Effector memory CD8-positive, alpha-beta T cell (primary cell): ENCODE measurements at regions not wholly inside any gene's neighbourhood (a gene's known extent, or its start where the extent isn't known, plus 50 kb on each side); places are given as distances from the start of the nearest gene placed in this dataset.
A peak's percentile ranks its signal among the peaks of the same experiment; 100 is the strongest.

Source experiments
- ATAC-seq: fragments of 150-1000 bp; cut with Tn5 transposase; replicated peaks from 2 replicates; pipeline ENCODE4 v1.10.0; 2021; ENCODE audit warnings: mild to moderate bottlenecking, moderate library complexity
- DNase-seq, 3 experiments: peaks; one replicate each; pipeline ENCODE4 v3.0.0; 2021
- H3K27ac Mint-ChIP-seq, 2 donors: one replicate each; pipeline ENCODE4 v1.8.0; 2022; ENCODE audit warnings: mild to moderate bottlenecking in 2 of 2, mixed read lengths in 2 of 2, moderate library complexity in 2 of 2
- H3K27me3 Mint-ChIP-seq, 2 donors: one replicate each; pipeline ENCODE4 v1.8.0; 2022; ENCODE audit warnings: mixed read lengths in 2 of 2
- H3K36me3 Mint-ChIP-seq: one replicate; pipeline ENCODE4 v1.8.0; 2022; ENCODE audit warnings: mild to moderate bottlenecking, moderate library complexity, mixed read lengths; ENCODE audit not compliant: insufficient read depth
- H3K4me1 Mint-ChIP-seq, 2 donors: one replicate each; pipeline ENCODE4 v1.8.0; 2022; ENCODE audit warnings: low read depth in 2 of 2, mixed read lengths in 2 of 2
- H3K4me3 Mint-ChIP-seq, 2 donors: one replicate each; pipeline ENCODE4 v1.8.0; 2022; ENCODE audit warnings: mild to moderate bottlenecking in 2 of 2, mixed read lengths in 2 of 2, moderate library complexity in 2 of 2
- H3K9me3 Mint-ChIP-seq, 2 donors: one replicate each; pipeline ENCODE4 v1.8.0; 2022; ENCODE audit warnings: mixed read lengths in 2 of 2

- no peaks in the 10 kb centered on the region for H3K9me3 Mint-ChIP-seq
- no peak overlapping the region for H3K27ac Mint-ChIP-seq
- ATAC-seq (no peak), DNase-seq (no peak)
- no peaks in the 10 kb centered on the region for H3K36me3 Mint-ChIP-seq
- H3K4me1 Mint-ChIP-seq = peaks cover 0 to 3% of the 10 kb centered on the region in 2 donors
- no peak overlapping the region for H3K4me3 Mint-ChIP-seq
- H3K27me3 Mint-ChIP-seq = peaks cover 21 to 51% of the 10 kb centered on the region in 2 donors
These were observed 162.2 kb downstream of the ENC1 start for GRCh38 chr5:74478328-74478727.

GRCh38 chr5:74477761-74478160, 162.8 kb downstream of the ENC1 start:
- Mint-ChIP-seq H3K27me3 (peaks cover 21 to 51% of the 10 kb centered on the region in 2 donors), H3K4me3 (no peak overlapping the region), H3K27ac (no peak overlapping the region), H3K4me1 (peaks cover 0 to 3% of the 10 kb centered on the region in 2 donors), H3K36me3 (no peaks in the 10 kb centered on the region), H3K9me3 (no peaks in the 10 kb centered on the region)
- ATAC-seq (no peak), DNase-seq (no peak)

- Mint-ChIP-seq H3K4me1 (peaks cover 0 to 3% of the 10 kb centered on the region in 2 donors), H3K27ac (no peak overlapping the region), H3K27me3 (peaks cover 26 to 51% of the 10 kb centered on the region in 2 donors), H3K36me3 (no peaks in the 10 kb centered on the region), H3K4me3 (peak overlapping the region in 1 of 2 donors; percentile 5), H3K9me3 (no peaks in the 10 kb centered on the region)
- ATAC-seq (no peak), DNase-seq (no peak)
These were observed 163.6 kb downstream of the ENC1 start for GRCh38 chr5:74476819-74477453.

GRCh38 chr5:74476046-74476818, 164.3 kb downstream of the ENC1 start:
- no peaks in the 10 kb centered on the region for H3K36me3 Mint-ChIP-seq
- peak overlapping the region in 1 of 2 donors; percentile 5 for H3K4me3 Mint-ChIP-seq
- DNase-seq (no peak), ATAC-seq (no peak)
- no peaks in the 10 kb centered on the region for H3K9me3 Mint-ChIP-seq
- peaks cover 26 to 51% of the 10 kb centered on the region in 2 donors for H3K27me3 Mint-ChIP-seq
- no peak overlapping the region for H3K27ac Mint-ChIP-seq
- H3K4me1 Mint-ChIP-seq = peaks cover 0 to 3% of the 10 kb centered on the region in 2 donors

- ATAC-seq = no peak
- H3K9me3 Mint-ChIP-seq = no peaks in the 10 kb centered on the region
- H3K36me3 Mint-ChIP-seq = no peaks in the 10 kb centered on the region
- DNase-seq = no peak
- H3K27ac Mint-ChIP-seq = no peak overlapping the region
- H3K4me1 Mint-ChIP-seq = peaks cover 0 to 3% of the 10 kb centered on the region in 2 donors
- no peak overlapping the region for H3K4me3 Mint-ChIP-seq
- peaks cover 11 to 35% of the 10 kb centered on the region in 2 donors for H3K27me3 Mint-ChIP-seq
These were observed 168.7 kb downstream of the ENC1 start for GRCh38 chr5:74471875-74472274.

- ATAC-seq (no peak), DNase-seq (no peak)
- Mint-ChIP-seq H3K4me3 (no peak overlapping the region), H3K36me3 (no peaks in the 10 kb centered on the region), H3K27ac (no peak overlapping the region), H3K9me3 (no peaks in the 10 kb centered on the region), H3K4me1 (no peaks in the 10 kb centered on the region), H3K27me3 (peaks cover 5 to 16% of the 10 kb centered on the region in 2 donors)
These were observed 171.1 kb downstream of the ENC1 start for GRCh38 chr5:74469234-74469994.

GRCh38 chr5:74468421-74468820, 172.1 kb downstream of the ENC1 start:
- peaks cover 5 to 17% of the 10 kb centered on the region in 2 donors for H3K27me3 Mint-ChIP-seq
- no peak overlapping the region for H3K27ac Mint-ChIP-seq
- no peaks in the 10 kb centered on the region for H3K9me3 Mint-ChIP-seq
- no peaks in the 10 kb centered on the region for H3K36me3 Mint-ChIP-seq
- no peak for DNase-seq
- H3K4me3 Mint-ChIP-seq = no peak overlapping the region
- no peak for ATAC-seq
- no peaks in the 10 kb centered on the region for H3K4me1 Mint-ChIP-seq

- Mint-ChIP-seq H3K4me1 (no peaks in the 10 kb centered on the region), H3K27ac (no peak overlapping the region), H3K36me3 (no peaks in the 10 kb centered on the region), H3K27me3 (peaks cover 12 to 29% of the 10 kb centered on the region in 2 donors), H3K4me3 (no peak overlapping the region), H3K9me3 (no peaks in the 10 kb centered on the region)
- DNase-seq (no peak), ATAC-seq (no peak)
These were observed 174.8 kb downstream of the ENC1 start for GRCh38 chr5:74465724-74466123.

- no peak for ATAC-seq
- no peak overlapping the region for H3K27ac Mint-ChIP-seq
- peaks cover 12 to 26% of the 10 kb centered on the region in 2 donors for H3K27me3 Mint-ChIP-seq
- H3K4me1 Mint-ChIP-seq = no peaks in the 10 kb centered on the region
- H3K9me3 Mint-ChIP-seq = no peaks in the 10 kb centered on the region
- no peak overlapping the region for H3K4me3 Mint-ChIP-seq
- DNase-seq = no peak
- no peaks in the 10 kb centered on the region for H3K36me3 Mint-ChIP-seq
These were observed 175.9 kb downstream of the ENC1 start for GRCh38 chr5:74464512-74465209.

- H3K4me3 Mint-ChIP-seq = no peak overlapping the region
- H3K36me3 Mint-ChIP-seq = no peaks in the 10 kb centered on the region
- peaks cover 13 to 18% of the 10 kb centered on the region in 2 donors for H3K27me3 Mint-ChIP-seq
- DNase-seq (no peak), ATAC-seq (no peak)
- no peaks in the 10 kb centered on the region for H3K4me1 Mint-ChIP-seq
- H3K27ac Mint-ChIP-seq = no peak overlapping the region
- no peaks in the 10 kb centered on the region for H3K9me3 Mint-ChIP-seq
These were observed 178.2 kb downstream of the ENC1 start for GRCh38 chr5:74462356-74462755.

- Mint-ChIP-seq H3K36me3 (no peaks in the 10 kb centered on the region), H3K27me3 (peaks cover 18 to 23% of the 10 kb centered on the region in 2 donors), H3K27ac (no peak overlapping the region), H3K4me1 (no peaks in the 10 kb centered on the region), H3K9me3 (no peaks in the 10 kb centered on the region), H3K4me3 (no peak overlapping the region)
- ATAC-seq (no peak), DNase-seq (no peak)
These were observed 179.3 kb downstream of the ENC1 start for GRCh38 chr5:74461251-74461650.

GRCh38 chr5:74460694-74461093, 179.8 kb downstream of the ENC1 start:
- H3K9me3 Mint-ChIP-seq = no peaks in the 10 kb centered on the region
- no peak overlapping the region for H3K27ac Mint-ChIP-seq
- no peaks in the 10 kb centered on the region for H3K4me1 Mint-ChIP-seq
- H3K27me3 Mint-ChIP-seq = peaks cover 18 to 29% of the 10 kb centered on the region in 2 donors
- no peaks in the 10 kb centered on the region for H3K36me3 Mint-ChIP-seq
- no peak for DNase-seq
- H3K4me3 Mint-ChIP-seq = no peak overlapping the region
- ATAC-seq = no peak

GRCh38 chr5:74459984-74460383, 180.5 kb downstream of the ENC1 start:
- H3K9me3 Mint-ChIP-seq = no peaks in the 10 kb centered on the region
- peaks cover 18 to 30% of the 10 kb centered on the region in 2 donors for H3K27me3 Mint-ChIP-seq
- H3K36me3 Mint-ChIP-seq = no peaks in the 10 kb centered on the region
- DNase-seq = no peak
- no peak for ATAC-seq
- no peaks in the 10 kb centered on the region for H3K4me1 Mint-ChIP-seq
- no peak overlapping the region for H3K4me3 Mint-ChIP-seq
- no peak overlapping the region for H3K27ac Mint-ChIP-seq
